SK-N-SH (cell line): ENCODE measurements at regions not wholly inside any gene's neighbourhood (a gene's known extent, or its start where the extent isn't known, plus 50 kb on each side); places are given as distances from the start of the nearest gene placed in this dataset.

ENCODE experiments used
- CTCF ChIA-PET: fragments of 300-600, 350-600 bp; formaldehyde crosslinking; extraction: SDS; loops from one replicate; lab custom pipeline; 2021; lab: Yijun Ruan, JAX
- POLR2A ChIA-PET: fragments of 350-600 bp; sonication (Branson Sonifier 250); formaldehyde crosslinking; extraction: SDS; loops from one replicate; lab custom pipeline; 2020; ENCODE audit warnings: antibody characterized with exemption, inconsistent platforms; lab: Yijun Ruan, JAX
- DNase-seq: peaks from one replicate; pipeline ENCODE4 v3.0.0; 2012
- H2AFZ ChIP-seq: fragments of 200-600 bp; sonication (generic); 2 replicates; pipeline ENCODE4 v1.8.1; 2016; ENCODE audit warnings: antibody characterized with exemption, mild to moderate bottlenecking, low read depth
- H3F3A ChIP-seq: fragments of 200-600 bp; sonication (generic); replicated peaks from 2 replicates; pipeline ENCODE3; 2016; ENCODE audit warnings: antibody characterized with exemption, mild to moderate bottlenecking; ENCODE audit not compliant: insufficient read depth
- H3K27ac ChIP-seq, 2 experiments: fragments of 200-500 bp in 1 of 2; fragments of 200-600 bp in 1 of 2; sonication (Bioruptor generic) in 1 of 2; sonication (generic), shearing (Covaris generic) in 1 of 2; 2 replicates each; pipeline versions ENCODE4 v1.5.1 to v1.6.1; 2014 to 2016; ENCODE audit warnings: low read depth in 2 of 2, inconsistent platforms in 1 of 2, low read length in 1 of 2, mild to moderate bottlenecking in 1 of 2, mixed read lengths in 1 of 2
- H3K27me3 ChIP-seq: fragments of 200-600 bp; sonication (generic), shearing (Covaris generic); 2 replicates; pipeline ENCODE4 v1.6.1; 2016; ENCODE audit warnings: mixed run types; ENCODE audit not compliant: insufficient read depth
- H3K36me3 ChIP-seq, 2 experiments: fragments of 200-500 bp in 1 of 2; fragments of 200-600 bp in 1 of 2; sonication (Bioruptor generic) in 1 of 2; sonication (generic) in 1 of 2; replicated peaks in 1 of 2; 2 replicates each; pipeline versions ENCODE3 to v1.5.1; 2014 to 2016; ENCODE audit warnings: low read length in 1 of 2, mild to moderate bottlenecking in 1 of 2; ENCODE audit not compliant: insufficient read depth in 2 of 2, control insufficient read depth in 1 of 2
- H3K4me1 ChIP-seq, 2 experiments: fragments of 200-500 bp in 1 of 2; fragments of 200-600 bp in 1 of 2; sonication (Bioruptor generic) in 1 of 2; sonication (generic), shearing (Covaris generic) in 1 of 2; 2 replicates each; pipeline versions ENCODE4 v1.5.1 to v1.6.1; 2014 to 2016; ENCODE audit warnings: low read depth in 1 of 2, low read length in 1 of 2, mixed run types in 1 of 2; ENCODE audit not compliant: insufficient read depth in 2 of 2, control insufficient read depth in 1 of 2
- H3K4me2 ChIP-seq: fragments of 200-600 bp; sonication (generic), shearing (Covaris generic); 2 replicates; pipeline ENCODE4 v1.6.1; 2017; ENCODE audit warnings: mixed run types
- H3K4me3 ChIP-seq, 2 experiments: fragments of 200-500 bp in 1 of 2; fragments of 200-600 bp in 1 of 2; sonication (Bioruptor generic) in 1 of 2; sonication (generic), shearing (Covaris generic) in 1 of 2; 2 replicates each; pipeline versions ENCODE4 v1.5.1 to v1.8.1; 2014 to 2016; ENCODE audit warnings: low read depth in 2 of 2, inconsistent platforms in 1 of 2, low read length in 1 of 2, mild to moderate bottlenecking in 1 of 2, mixed read lengths in 1 of 2, moderate library complexity in 1 of 2
- H3K79me2 ChIP-seq: fragments of 200-600 bp; sonication (generic); 2 replicates; pipeline ENCODE4 v1.8.1; 2017; ENCODE audit warnings: mild to moderate bottlenecking; ENCODE audit not compliant: insufficient read depth
- H3K9ac ChIP-seq: fragments of 200-600 bp; sonication (generic); 2 replicates; pipeline ENCODE4 v1.6.1; 2017; ENCODE audit warnings: mixed run types
- H3K9me2 ChIP-seq: fragments of 200-600 bp; sonication (generic); 2 replicates; pipeline ENCODE4 v1.6.1; 2017; ENCODE audit warnings: mixed run types
- H3K9me3 ChIP-seq: fragments of 200-600 bp; sonication (generic); 2 replicates; pipeline ENCODE4 v1.6.1; 2017; ENCODE audit warnings: mixed run types, mild to moderate bottlenecking, moderate library complexity
- H4K20me1 ChIP-seq: fragments of 200-600 bp; sonication (generic); 2 replicates; pipeline ENCODE4 v1.6.1; 2017; ENCODE audit warnings: mild to moderate bottlenecking, mixed run types; ENCODE audit not compliant: insufficient read depth
- CHD2 ChIP-seq: fragments of 150-350 bp; IDR thresholded peaks from 2 replicates; pipeline ENCODE4 v1.6.1; 2018; ENCODE audit warnings: low read length; ENCODE audit not compliant: partially characterized antibody
- EP300 ChIP-seq, 2 experiments: IDR thresholded peaks; 2 replicates each; pipeline versions ENCODE4 v1.4.0 to v1.6.1; 2012; ENCODE audit warnings: borderline replicate concordance in 1 of 2, low read depth in 1 of 2, low read length in 1 of 2
- FOXJ3 ChIP-seq: sonication (generic); formaldehyde crosslinking; IDR thresholded peaks from 2 replicates; pipeline ENCODE4 v1.5.1; 2020; ENCODE audit warnings: mild to moderate bottlenecking, missing genetic modification reagents
- FOXM1 ChIP-seq: IDR thresholded peaks from 2 replicates; pipeline ENCODE4 v1.4.0; 2012; ENCODE audit warnings: low read depth, mild to moderate bottlenecking
- GABPA ChIP-seq: IDR thresholded peaks from 2 replicates; pipeline ENCODE4 v1.4.0; 2012; ENCODE audit warnings: low read depth, mild to moderate bottlenecking
- GATA2 ChIP-seq: sonication (generic); formaldehyde crosslinking; IDR thresholded peaks from 2 replicates; pipeline ENCODE4 v1.5.0; 2020; ENCODE audit warnings: mild to moderate bottlenecking, missing genetic modification reagents
- JUND ChIP-seq: IDR thresholded peaks from 2 replicates; pipeline ENCODE4 v1.4.0; 2012
- MEF2A ChIP-seq: IDR thresholded peaks from 2 replicates; pipeline ENCODE4 v1.4.0; 2012; ENCODE audit warnings: low read depth, borderline replicate concordance
- MXI1 ChIP-seq: IDR thresholded peaks from 2 replicates; pipeline ENCODE4 v1.6.1; 2012; ENCODE audit warnings: mild to moderate bottlenecking, low read depth, low read length, improper control_type of control experiment
- NFIC ChIP-seq: IDR thresholded peaks from 2 replicates; pipeline ENCODE4 v1.4.0; 2012; ENCODE audit warnings: borderline replicate concordance
- NRF1 ChIP-seq: IDR thresholded peaks from 2 replicates; pipeline ENCODE4 v1.6.1; 2012; ENCODE audit warnings: low read depth, mild to moderate bottlenecking, low read length
- POLR2AphosphoS5 ChIP-seq: IDR thresholded peaks from 2 replicates; pipeline ENCODE4 v1.6.1; 2012; ENCODE audit warnings: low read depth, low read length
- RFX5 ChIP-seq: IDR thresholded peaks from 2 replicates; pipeline ENCODE4 v1.6.1; 2012; ENCODE audit warnings: mild to moderate bottlenecking, improper control_type of control experiment, low read length
- RXRA ChIP-seq: IDR thresholded peaks from 2 replicates; pipeline ENCODE4 v1.4.0; 2012; ENCODE audit warnings: low read depth, mild to moderate bottlenecking, borderline replicate concordance
- SIN3A ChIP-seq: IDR thresholded peaks from 2 replicates; pipeline ENCODE4 v1.6.1; 2012; ENCODE audit warnings: low read depth, mild to moderate bottlenecking, low read length, moderate library complexity, borderline replicate concordance
- SMC3 ChIP-seq: IDR thresholded peaks from 2 replicates; pipeline ENCODE4 v1.6.1; 2012; ENCODE audit warnings: low read depth, low read length, improper control_type of control experiment
- TAF1 ChIP-seq: IDR thresholded peaks from 2 replicates; pipeline ENCODE4 v1.6.1; 2012; ENCODE audit warnings: low read depth, mild to moderate bottlenecking, low read length, moderate library complexity, borderline replicate concordance
- TCF12 ChIP-seq: IDR thresholded peaks from 2 replicates; pipeline ENCODE4 v1.4.0; 2012
- YY1 ChIP-seq: IDR thresholded peaks from 2 replicates; pipeline ENCODE4 v1.4.0; 2012; ENCODE audit warnings: low read depth, mild to moderate bottlenecking
- WGBS: methylation state at CpG from one replicate; pipeline ENCODE4 v1.1.6; 2017; ENCODE audit warnings: low lambda C conversion rate; 5-methylcytosine and 5-hydroxymethylcytosine counted together
- TF ChIP-seq, protein P1 (sequence below): IDR thresholded peaks from 2 replicates; pipeline ENCODE4 v1.4.0; 2012; ENCODE audit warnings: low read depth
- TF ChIP-seq, protein P2 (sequence below): IDR thresholded peaks from 2 replicates; pipeline ENCODE4; 2012

- H3K27ac ChIP-seq: no peak overlapping the region
- H3K9me3 ChIP-seq: no peaks in the 10 kb centered on the region
- 6% methylated on average over 1 of the region's 1 CpG for WGBS
- no peaks in the 10 kb centered on the region for H3K79me2 ChIP-seq
- DNase-seq: no peak
- no peaks in the 10 kb centered on the region for H4K20me1 ChIP-seq
- no peaks in the 10 kb centered on the region for H3K36me3 ChIP-seq
- H3K4me2 ChIP-seq: no peak overlapping the region
- no peak overlapping the region for H3K4me3 ChIP-seq
- TF ChIP-seq RXRA (no peak), GATA2 (no peak), MEF2A (no peak), GABPA (no peak), YY1 (no peak), FOXM1 (no peak), NRF1 (no peak), FOXJ3 (no peak), JUND (no peak), TAF1 (no peak), POLR2AphosphoS5 (no peak), RFX5 (no peak), MXI1 (no peak), SIN3A (no peak), NFIC (no peak), SMC3 (no peak)
- TF ChIP-seq, protein P1, sequence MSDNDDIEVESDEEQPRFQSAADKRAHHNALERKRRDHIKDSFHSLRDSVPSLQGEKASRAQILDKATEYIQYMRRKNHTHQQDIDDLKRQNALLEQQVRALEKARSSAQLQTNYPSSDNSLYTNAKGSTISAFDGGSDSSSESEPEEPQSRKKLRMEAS: no peak
- no peaks in the 10 kb centered on the region for H3K27me3 ChIP-seq
- no peaks in the 10 kb centered on the region for H3K9me2 ChIP-seq
- no peak overlapping the region for H3K9ac ChIP-seq
- no peaks in the 10 kb centered on the region for H3K4me1 ChIP-seq
- H3F3A ChIP-seq: no peaks in the 10 kb centered on the region
- POLR2A ChIA-PET: no interaction called here
- CTCF ChIA-PET: no interaction called here
- no peak overlapping the region for H2AFZ ChIP-seq
These were observed 252.3 kb upstream of the AVPR1A start for GRCh38 chr12:63403256-63403655.

DNA sequence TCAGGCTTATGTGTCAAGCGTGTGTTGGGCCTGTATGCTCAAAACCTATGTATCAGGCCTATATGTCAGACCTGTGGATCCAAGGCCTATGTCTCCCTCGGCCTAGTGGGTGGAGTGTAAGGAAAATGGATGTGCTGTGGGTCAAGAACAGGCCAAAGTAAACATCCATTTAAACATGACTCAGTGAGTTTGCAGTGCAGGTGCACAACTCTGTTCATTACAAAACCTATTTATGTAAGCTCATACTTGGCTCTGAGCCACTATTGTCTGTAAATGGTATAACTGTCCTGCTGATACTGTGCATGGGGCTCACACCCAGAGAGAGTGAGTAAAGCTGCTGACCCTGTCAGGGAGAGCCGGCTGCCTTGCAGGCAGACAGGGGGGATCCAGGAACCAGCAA lies 249.7 kb upstream of the AVPR1A start:
- POLR2A ChIA-PET: no interaction called here
- no peak overlapping the region for H3K9ac ChIP-seq

More for the DNA sequence above, 249.7 kb upstream of the AVPR1A start:
- no peak overlapping the region for H3K4me3 ChIP-seq
- no peak overlapping the region for H3K27ac ChIP-seq
- H3K36me3 ChIP-seq: no peaks in the 10 kb centered on the region
- H4K20me1 ChIP-seq: no peaks in the 10 kb centered on the region
- no peak for DNase-seq
- CTCF ChIA-PET: interaction anchor here (1.9 kb wide), 1 partner anchor 20 kb away, joined by 6 read pairs; no protein-coding TSS in a partner anchor
- TF ChIP-seq MXI1 (no peak), TAF1 (no peak), MEF2A (no peak), CHD2 (no peak), TCF12 (no peak), NFIC (no peak), GABPA (no peak), POLR2AphosphoS5 (no peak), NRF1 (no peak), GATA2 (no peak), EP300 (IDR thresholded peaks at IDR 0.05; ENCODE audit: borderline replicate concordance in 1 of 2, low read depth in 1 of 2, low read length in 1 of 2) (no peak)
- TF ChIP-seq, protein P2, sequence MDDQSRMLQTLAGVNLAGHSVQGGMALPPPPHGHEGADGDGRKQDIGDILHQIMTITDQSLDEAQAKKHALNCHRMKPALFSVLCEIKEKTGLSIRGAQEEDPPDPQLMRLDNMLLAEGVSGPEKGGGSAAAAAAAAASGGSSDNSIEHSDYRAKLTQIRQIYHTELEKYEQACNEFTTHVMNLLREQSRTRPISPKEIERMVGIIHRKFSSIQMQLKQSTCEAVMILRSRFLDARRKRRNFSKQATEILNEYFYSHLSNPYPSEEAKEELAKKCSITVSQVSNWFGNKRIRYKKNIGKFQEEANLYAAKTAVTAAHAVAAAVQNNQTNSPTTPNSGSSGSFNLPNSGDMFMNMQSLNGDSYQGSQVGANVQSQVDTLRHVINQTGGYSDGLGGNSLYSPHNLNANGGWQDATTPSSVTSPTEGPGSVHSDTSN: no peak
- TF ChIP-seq, protein P1: no peak
- TF ChIP-seq, all 33 proteins: peak for 0
- Histone ChIP-seq H3K4me1 (no peaks in the 10 kb centered on the region), H3K27me3 (no peaks in the 10 kb centered on the region), H3K9me3 (no peaks in the 10 kb centered on the region), H3F3A (no peaks in the 10 kb centered on the region), H3K4me2 (no peak overlapping the region), H3K79me2 (no peaks in the 10 kb centered on the region), H2AFZ (no peak overlapping the region), H3K9me2 (no peaks in the 10 kb centered on the region)
- WGBS: 33% methylated on average over 3 of the region's 3 CpGs
